IPS-18a (cell line): ENCODE measurements at regions not wholly inside any gene's neighbourhood (a gene's known extent, or its start where the extent isn't known, plus 50 kb on each side); places are given as distances from the start of the nearest gene placed in this dataset.

Experiments
- H3K27ac ChIP-seq: one replicate; pipeline ENCODE4 v1.5.1; 2013; ENCODE audit warnings: low read length
- H3K27me3 ChIP-seq: one replicate; pipeline ENCODE4 v1.6.1; 2013; ENCODE audit warnings: mild to moderate bottlenecking, low read length; ENCODE audit not compliant: control insufficient read depth, insufficient read depth
- H3K36me3 ChIP-seq: one replicate; pipeline ENCODE4 v1.6.1; 2013; ENCODE audit warnings: low read depth, low read length; ENCODE audit not compliant: control insufficient read depth
- H3K4me1 ChIP-seq: one replicate; pipeline ENCODE4 v1.6.1; 2013; ENCODE audit warnings: low read depth, low read length; ENCODE audit not compliant: control insufficient read depth
- H3K4me3 ChIP-seq: one replicate; pipeline ENCODE4 v1.5.1; 2013; ENCODE audit warnings: low read length
- H3K9ac ChIP-seq: one replicate; pipeline ENCODE4 v1.6.1; 2013; ENCODE audit warnings: mild to moderate bottlenecking, low read length, moderate library complexity
- H3K9me3 ChIP-seq: one replicate; pipeline ENCODE4 v1.6.1; 2013; ENCODE audit warnings: low read depth, low read length; ENCODE audit not compliant: control insufficient read depth

DNA sequence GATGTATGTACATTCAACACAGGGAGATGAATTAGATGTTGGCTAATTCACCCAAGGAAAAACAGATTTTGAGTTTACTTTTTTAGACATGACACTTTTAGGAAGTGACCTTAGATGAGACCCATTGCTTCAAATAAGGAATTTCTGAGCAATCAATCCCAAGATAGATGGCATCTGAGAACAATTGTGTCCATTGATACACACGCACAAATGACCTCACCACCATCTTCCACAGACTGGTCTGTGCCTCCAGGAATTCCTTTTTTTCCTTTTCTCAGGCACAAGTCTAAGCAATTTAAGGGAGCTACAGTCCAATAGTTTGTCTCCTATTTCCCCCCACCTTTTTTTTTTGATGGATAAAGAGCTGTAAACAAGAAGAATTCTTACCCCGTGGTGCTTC, 265.3 kb downstream of the TBL1XR1 start:
- no peaks in the 10 kb centered on the region for H3K4me1 ChIP-seq
- no peak overlapping the region for H3K9ac ChIP-seq
- H3K27ac ChIP-seq: no peak overlapping the region
- no peaks in the 10 kb centered on the region for H3K9me3 ChIP-seq
- no peak overlapping the region for H3K4me3 ChIP-seq
- H3K27me3 ChIP-seq: no peaks in the 10 kb centered on the region
- H3K36me3 ChIP-seq: no peaks in the 10 kb centered on the region

DNA sequence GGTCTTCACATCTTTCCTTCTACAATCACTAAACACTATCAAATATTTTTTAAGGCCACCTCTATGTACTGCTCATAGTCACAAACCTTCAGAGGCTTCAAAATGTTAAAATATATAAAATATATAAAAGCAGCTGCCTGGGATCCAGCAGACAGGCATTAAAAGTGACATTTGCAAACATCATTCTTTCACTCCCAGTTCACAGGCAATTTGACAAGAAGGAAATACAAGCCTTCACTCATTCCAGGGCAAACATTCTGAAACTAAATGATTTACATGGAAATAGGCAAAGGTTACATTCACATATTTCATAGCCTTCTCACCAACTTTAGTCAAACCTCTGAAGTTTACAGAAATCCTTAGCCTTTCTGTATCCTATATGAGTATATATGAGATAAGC, 266.3 kb downstream of the TBL1XR1 start:
- no peaks in the 10 kb centered on the region for H3K9me3 ChIP-seq
- no peaks in the 10 kb centered on the region for H3K27me3 ChIP-seq
- no peak overlapping the region for H3K27ac ChIP-seq
- no peaks in the 10 kb centered on the region for H3K36me3 ChIP-seq
- no peak overlapping the region for H3K4me3 ChIP-seq
- no peaks in the 10 kb centered on the region for H3K4me1 ChIP-seq
- H3K9ac ChIP-seq: no peak overlapping the region

DNA sequence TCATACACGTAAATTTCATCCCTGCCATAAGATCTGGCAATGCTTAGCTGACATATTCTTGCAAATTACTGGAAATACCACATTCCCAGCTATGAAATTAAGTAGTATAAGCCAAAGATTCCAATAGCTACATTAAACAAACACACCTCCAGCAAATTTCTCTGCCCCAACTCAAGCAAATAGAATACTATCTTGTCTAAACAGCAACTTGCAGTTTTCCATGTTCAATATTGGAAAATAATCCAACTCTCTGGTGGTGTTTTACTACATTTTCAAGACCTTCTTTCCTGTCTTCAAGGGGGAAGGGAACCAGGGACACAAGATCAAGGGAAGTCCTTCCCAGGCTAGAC, 268.7 kb downstream of the TBL1XR1 start:
- H3K4me1 ChIP-seq: no peaks in the 10 kb centered on the region
- H3K4me3 ChIP-seq: no peak overlapping the region
- H3K9me3 ChIP-seq: no peaks in the 10 kb centered on the region
- H3K27me3 ChIP-seq: no peaks in the 10 kb centered on the region
- H3K27ac ChIP-seq: no peak overlapping the region
- no peak overlapping the region for H3K9ac ChIP-seq
- no peaks in the 10 kb centered on the region for H3K36me3 ChIP-seq

DNA sequence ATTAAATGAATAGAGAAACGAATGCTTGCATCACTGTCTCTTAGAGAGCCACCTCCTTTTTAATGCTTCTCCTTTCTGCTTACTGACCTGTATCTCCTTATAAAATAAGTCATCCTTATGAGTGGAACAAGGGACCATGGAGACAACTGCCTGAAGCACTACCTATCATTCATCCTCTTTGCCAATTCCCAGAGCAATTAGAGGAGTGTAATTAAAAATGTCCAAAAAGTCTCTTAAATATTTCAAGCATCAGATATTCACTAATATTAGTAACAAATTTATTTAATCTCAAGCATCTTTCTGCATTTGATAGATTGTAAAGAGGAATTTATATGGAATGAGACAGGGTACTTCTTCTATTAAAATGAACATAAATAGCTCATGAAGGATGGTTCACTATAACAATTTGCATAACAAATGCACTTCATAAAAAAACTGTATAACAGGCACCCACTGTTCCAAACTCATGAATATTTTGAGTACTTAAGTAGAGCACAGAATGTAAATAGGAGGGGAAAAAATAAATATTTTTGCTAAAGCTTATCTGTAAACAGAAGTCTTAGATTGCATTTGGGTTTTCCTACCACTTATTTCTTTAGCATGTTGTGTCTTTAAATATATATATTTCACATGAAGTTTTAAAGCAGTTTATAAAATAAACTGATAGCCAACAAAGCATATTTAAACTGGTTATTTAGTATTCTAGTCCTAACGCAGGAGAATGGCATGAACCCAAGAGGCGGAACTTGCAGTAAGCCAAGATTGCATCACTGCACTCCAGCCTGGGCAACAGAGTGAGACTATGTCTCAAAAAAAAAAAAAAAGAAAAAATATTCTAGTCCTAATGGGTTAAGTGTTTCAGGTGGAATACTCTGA, 269.3 kb downstream of the TBL1XR1 start:
- Histone ChIP-seq H3K27ac (no peak overlapping the region), H3K27me3 (no peaks in the 10 kb centered on the region), H3K9me3 (no peaks in the 10 kb centered on the region), H3K4me3 (no peak overlapping the region), H3K36me3 (no peaks in the 10 kb centered on the region), H3K9ac (no peak overlapping the region), H3K4me1 (no peaks in the 10 kb centered on the region)

DNA sequence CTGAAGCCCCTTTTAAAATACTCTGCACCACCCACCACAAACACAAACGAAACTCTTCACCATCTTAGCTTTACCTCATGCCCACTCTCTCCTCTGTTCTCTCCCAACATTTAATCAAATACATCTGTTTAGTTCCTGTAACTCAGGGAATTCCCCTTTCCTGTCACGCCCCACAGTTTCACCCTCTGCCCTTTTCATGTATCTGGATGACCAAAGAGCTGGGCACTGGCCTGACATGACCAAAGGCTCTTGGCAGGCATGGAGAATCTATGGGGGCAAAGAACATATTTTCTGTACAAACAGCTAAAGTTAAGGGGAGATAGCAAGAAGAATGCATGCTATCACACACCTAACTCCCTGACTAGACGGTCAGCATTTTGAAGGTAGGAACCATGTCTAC, 270.0 kb downstream of the TBL1XR1 start:
- no peaks in the 10 kb centered on the region for H3K36me3 ChIP-seq
- H3K4me3 ChIP-seq: no peak overlapping the region
- no peaks in the 10 kb centered on the region for H3K4me1 ChIP-seq
- H3K27me3 ChIP-seq: no peaks in the 10 kb centered on the region
- H3K9ac ChIP-seq: no peak overlapping the region
- no peak overlapping the region for H3K27ac ChIP-seq
- no peaks in the 10 kb centered on the region for H3K9me3 ChIP-seq

DNA sequence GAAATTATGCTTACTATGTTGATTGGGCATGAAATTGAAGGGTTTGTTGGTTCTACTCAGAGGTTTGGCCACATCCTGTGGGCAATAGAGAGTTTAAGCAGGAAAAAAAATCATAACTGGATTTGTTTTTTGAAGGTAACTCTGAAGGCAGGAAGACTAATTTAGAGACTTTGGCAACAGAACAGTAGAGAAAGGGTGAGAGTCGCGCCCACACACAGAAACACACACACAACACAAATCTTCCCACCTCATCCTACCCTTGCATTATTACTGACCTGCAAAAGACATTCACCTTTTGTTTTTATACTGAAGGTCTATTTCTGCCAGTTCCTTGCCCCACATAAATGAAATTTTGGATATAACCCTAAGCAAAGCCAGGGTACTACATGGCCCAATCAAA, 270.6 kb downstream of the TBL1XR1 start:
- Histone ChIP-seq H3K4me3 (no peak overlapping the region), H3K27me3 (no peaks in the 10 kb centered on the region), H3K4me1 (no peaks in the 10 kb centered on the region), H3K36me3 (no peaks in the 10 kb centered on the region), H3K9ac (no peak overlapping the region), H3K27ac (no peak overlapping the region), H3K9me3 (no peaks in the 10 kb centered on the region)

DNA sequence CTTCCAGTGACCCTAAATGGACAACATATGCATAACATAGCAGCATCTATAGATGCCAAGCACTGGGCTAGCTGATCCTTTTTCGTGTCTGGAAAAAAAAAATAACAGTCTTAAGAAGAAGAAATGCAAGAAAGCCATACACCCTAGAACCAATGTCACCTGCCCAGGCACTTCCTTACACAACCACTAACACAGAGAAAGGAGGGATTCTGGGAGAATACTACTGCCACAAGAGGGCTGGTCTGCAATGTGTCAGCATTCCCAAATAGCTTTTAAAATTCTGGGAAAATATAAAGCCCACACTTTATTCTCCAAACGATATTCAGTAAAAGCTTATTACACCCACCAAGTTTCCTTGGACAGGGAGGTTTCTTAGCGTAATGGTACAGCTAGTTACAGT, 271.2 kb downstream of the TBL1XR1 start:
- Histone ChIP-seq H3K9me3 (no peaks in the 10 kb centered on the region), H3K4me1 (no peaks in the 10 kb centered on the region), H3K9ac (no peak overlapping the region), H3K27ac (no peak overlapping the region), H3K4me3 (no peak overlapping the region), H3K36me3 (no peaks in the 10 kb centered on the region), H3K27me3 (no peaks in the 10 kb centered on the region)

DNA sequence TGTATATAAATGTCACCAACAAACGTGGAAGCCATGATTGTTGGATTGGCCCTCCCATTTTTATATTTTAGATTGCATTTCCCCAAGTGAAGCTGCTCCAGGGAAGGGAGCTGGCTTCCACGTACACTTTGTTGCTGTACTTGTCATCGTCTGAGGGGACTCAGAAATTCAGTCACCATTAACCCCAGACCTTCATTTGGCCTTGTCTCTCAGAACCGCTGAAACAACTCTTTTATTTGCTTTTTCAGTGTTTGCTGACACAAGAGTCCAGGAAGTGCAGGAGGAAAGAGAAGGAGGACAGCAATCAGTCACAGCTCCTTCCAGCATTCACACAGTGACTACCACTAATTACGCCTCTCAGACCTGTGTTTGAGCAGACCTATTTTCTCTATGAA, 276.5 kb downstream of the TBL1XR1 start:
- Histone ChIP-seq H3K27me3 (no peaks in the 10 kb centered on the region), H3K9me3 (no peaks in the 10 kb centered on the region), H3K9ac (no peak overlapping the region), H3K36me3 (no peaks in the 10 kb centered on the region), H3K4me3 (no peak overlapping the region), H3K27ac (no peak overlapping the region), H3K4me1 (peaks cover 25% of the 10 kb centered on the region)

DNA sequence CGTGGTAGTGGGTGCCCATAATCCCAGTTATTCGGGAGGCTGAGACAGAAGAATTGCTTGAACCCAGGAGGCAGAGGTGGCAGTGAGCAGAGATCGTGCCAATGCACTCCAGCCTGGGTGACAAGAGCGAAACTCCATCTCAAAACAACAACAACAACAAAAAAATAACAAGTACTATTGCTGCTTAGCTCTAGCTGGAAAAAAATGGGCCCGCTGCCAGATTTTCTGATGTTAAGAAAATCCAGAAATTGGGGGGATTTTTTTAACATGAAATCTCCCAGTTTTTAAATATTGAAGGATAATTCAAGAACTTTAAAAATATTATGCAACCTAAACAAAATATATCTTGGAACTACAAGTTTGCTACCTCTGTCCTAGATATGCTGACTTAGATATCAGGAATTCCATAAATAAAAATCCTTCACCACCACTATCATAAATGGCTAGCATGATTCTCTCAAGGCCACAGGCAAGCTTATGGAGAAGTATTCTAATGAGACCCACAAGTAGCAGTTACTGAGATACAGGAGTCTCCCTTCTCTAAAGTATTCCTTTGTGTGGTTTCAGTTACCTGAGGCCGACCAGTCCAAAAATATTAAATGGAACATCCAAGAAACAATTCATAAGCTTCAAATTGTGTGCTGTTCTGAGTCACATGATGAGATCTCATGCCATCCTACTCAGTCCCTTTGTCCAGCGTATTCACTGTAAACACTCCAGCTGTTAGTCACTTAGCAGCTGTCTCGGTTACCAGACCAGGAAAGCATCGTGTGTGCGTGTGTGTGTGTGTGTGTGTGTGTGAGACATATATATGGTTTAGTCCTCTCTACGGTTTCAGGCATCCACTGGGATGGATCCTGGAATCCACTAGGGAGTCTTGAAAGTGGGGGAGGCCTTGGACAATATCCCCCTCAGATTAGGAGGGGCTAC, 277.2 kb downstream of the TBL1XR1 start:
- Histone ChIP-seq H3K4me3 (no peak overlapping the region), H3K9ac (no peak overlapping the region), H3K27ac (no peak overlapping the region), H3K9me3 (no peaks in the 10 kb centered on the region), H3K36me3 (no peaks in the 10 kb centered on the region), H3K27me3 (no peaks in the 10 kb centered on the region), H3K4me1 (peaks cover 27% of the 10 kb centered on the region)

DNA sequence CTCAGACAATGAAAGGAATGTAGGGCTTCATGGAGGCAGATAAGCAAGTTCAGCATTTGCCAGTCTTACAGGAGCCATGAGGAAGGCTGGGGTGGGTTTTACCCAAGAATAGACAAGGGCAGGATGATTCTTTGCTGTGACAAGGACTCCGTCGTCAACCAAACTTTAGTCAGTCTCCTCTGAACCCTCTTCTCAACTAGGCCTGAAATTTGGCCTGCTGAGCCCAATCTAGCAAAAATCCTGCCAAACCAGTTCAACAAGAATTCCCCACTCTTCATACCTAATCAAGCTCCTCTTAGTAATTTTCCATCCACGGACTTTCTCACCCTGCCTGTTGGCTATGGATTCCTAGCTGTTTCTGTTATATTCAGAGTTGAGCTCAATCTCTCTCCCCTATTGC, 280.5 kb downstream of the TBL1XR1 start:
- Histone ChIP-seq H3K27me3 (no peaks in the 10 kb centered on the region), H3K9ac (no peak overlapping the region), H3K27ac (peak overlapping the region; percentile 68), H3K4me3 (peak overlapping the region; percentile 34), H3K36me3 (no peaks in the 10 kb centered on the region), H3K9me3 (no peaks in the 10 kb centered on the region), H3K4me1 (peaks cover 32% of the 10 kb centered on the region)

DNA sequence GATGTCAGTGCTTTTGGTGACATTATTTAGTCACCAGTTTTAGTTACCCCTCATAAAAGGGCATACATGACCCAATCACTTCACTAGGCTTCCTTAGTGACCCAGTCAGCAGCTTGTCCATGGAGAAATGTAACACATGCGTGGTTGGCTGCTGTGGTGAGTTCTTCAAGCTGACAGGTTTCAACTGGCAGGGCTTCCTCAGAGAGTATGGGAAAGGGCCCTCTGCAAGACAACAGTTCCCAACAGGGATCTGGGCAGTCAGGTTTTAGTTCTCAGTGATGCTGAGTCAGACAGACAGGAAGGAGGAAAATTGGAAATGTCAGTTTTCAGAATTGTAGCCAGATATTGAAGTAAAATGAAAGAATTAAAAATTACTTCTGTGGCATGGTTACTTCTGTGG, 282.5 kb downstream of the TBL1XR1 start:
- H3K9ac ChIP-seq: no peak overlapping the region
- H3K4me1 ChIP-seq: peaks cover 32% of the 10 kb centered on the region
- H3K36me3 ChIP-seq: no peaks in the 10 kb centered on the region
- H3K4me3 ChIP-seq: no peak overlapping the region
- H3K27ac ChIP-seq: no peak overlapping the region
- H3K27me3 ChIP-seq: no peaks in the 10 kb centered on the region
- no peaks in the 10 kb centered on the region for H3K9me3 ChIP-seq
